Fibroblast of the conjunctiva (primary cell): ENCODE measurements at regions not wholly inside any gene's neighbourhood (a gene's known extent, or its start where the extent isn't known, plus 50 kb on each side); places are given as distances from the start of the nearest gene placed in this dataset.
"Not testable (repeated sequence)": the region's sequence is repeated elsewhere in the genome, so short reads cannot be mapped to it uniquely, and the experiment has no call there.

Source experiments
- DNase-seq: peaks from one replicate; pipeline ENCODE4 v3.0.0-alpha.2; 2010; ENCODE audit warnings: low read depth

DNA sequence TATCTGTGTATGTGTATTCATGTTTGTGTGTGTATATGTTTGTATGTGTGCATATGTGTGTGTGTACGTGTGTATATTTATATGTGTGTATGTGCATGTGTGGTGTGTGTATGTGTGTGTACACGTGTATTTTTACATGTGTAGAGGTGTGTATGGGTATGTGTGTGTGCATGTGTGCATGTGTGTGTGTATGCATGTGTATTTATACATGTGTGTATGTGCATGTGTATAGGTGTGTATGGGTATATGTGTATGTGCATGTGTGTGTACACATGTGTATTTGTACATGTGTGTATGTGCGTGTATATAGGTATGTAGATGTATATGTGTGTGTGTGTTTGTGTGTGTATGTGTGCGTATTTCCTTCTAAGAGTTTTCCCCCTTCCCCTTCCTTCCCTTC lies 207.7 kb upstream of the ATP6AP2 start:
- no peak for DNase-seq

DNA sequence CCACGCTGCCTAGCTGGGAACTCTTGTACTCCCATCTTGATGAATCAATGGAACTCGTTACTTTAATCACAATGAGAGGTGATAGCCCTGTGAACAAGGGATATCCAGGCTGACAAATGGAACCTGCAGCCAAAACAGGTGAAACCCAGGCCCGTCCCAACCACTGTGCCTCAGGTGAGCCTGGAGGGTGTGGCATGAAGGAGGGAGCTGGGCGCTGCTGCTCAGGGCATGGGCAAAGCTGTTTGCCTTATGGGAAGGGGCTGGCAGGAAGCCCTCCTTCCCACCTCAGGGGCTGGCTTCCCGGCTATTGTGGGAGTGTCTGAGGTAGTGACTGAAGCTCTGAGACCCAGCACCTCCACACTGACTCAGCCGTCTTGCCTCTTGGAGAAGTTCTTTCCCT lies 209.4 kb upstream of the ATP6AP2 start:
- DNase-seq: no peak

DNA sequence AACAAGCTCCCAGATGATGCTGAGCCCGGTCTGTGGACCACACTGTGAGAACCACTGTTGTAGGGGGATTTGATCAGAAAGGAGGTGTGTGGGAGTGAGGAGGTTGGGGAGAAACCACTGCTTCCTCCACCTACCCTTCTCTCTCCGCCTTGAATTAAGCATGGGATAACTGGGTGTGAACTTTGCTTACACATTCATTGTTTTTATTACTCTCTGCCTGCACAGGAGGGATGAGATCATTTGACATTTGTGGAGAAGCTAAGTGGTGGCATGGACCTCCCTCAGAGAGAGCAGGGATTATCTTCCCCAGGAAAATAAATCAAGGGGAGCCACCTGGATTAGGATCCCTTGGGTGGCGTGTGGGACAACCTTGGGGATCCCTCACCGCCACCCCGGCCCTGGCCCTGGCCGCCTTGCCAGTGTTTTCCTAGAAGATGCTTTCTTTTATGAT lies 212.1 kb upstream of the ATP6AP2 start:
- DNase-seq: no peak

DNA sequence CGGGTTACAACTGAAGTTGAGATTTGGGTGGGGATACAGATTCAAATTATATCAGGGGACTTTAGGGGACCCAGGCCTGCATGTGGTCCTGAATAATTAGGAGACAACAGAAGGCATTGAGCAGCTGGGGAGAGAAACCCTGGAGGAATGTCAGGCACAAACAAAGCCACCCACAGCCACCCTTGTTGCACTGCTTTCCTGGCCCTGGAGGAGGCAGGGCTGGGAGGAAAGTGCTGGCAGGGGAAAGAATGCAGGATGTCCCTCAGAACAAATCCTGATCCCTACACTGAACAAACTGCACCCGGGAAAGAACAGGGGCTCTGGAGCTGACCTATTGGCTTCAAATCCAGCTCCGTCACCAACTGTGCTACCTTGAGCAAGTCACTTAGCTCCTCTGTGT lies 214.1 kb upstream of the ATP6AP2 start:
- no peak for DNase-seq

DNA sequence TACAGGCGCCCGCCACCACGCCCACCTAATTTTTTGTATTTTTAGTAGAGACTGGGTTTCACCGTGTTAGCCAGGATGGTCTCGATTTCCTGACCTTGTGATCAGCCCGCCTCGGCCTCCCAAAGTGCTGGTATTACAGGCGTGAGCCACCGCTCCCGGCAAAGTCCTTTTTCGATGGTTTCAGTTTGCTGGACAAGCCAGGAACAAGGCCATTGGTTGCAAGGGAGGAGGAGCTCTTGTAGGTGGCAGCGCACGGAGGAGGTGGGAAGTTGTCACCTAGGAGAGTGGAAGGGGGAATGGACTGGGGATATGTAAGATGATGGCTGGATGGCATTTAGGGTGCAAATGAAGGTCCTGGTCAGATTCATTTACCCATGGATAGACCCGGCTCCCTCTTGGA lies 218.5 kb upstream of the ATP6AP2 start:
- DNase-seq: not testable (repeated sequence)

DNA sequence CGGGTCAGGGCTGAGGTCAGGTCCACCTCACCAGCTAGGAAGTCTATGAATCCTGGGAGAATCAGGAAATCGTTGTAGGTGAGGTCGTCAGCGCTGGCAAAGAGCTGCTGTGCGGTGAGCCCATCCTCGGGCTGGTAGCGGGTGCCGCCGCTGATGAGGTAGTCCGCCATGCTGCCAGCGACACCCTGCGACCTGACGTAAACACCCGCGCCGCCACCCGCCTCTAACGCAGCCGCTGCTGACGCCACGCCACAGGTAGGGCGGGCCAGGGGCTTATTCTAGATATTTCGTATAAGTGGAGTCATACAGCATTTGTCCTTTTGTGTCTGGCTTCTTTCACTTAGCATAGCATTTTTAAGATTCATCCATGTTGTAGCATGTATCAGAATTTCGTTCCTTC lies 220.2 kb upstream of the ATP6AP2 start:
- no peak for DNase-seq

DNA sequence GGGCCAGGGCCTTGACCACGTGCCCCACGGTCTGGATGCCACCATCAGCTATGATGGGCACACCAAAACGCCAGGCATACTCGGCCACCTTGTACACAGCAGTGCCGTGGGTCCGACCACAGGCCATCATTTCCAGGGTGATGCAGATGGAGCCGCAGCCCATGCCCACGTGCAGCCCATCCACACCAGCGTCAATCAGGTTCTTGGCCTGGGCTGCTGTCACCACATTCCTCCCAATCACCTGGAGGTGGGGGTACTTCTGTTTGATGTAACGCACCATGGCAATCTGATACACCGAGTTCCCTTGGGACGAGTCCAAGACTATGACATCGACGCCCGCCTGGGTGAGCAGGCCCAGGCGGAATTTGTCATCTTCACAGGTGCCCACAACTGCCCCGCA lies 221.2 kb upstream of the ATP6AP2 start:
- DNase-seq: no peak

DNA sequence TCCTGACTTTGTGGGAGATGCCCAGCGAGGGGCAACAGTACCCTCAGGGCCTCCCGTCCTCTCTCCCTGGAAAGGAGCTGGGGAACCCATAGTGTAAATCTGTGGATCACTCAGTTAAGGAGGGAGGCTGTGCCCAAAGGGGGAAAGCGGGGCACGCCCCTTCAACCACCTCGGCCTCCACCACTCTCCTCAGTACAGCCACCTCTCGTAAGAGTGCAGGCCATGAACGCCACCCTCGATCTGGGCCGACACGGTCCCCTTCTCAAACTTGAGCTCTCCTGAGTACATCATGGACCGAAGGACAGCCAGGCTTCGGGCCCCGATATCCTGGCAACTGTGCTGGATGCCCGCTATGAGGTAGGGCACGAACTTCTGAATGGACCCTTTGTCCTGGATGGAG lies 221.8 kb upstream of the ATP6AP2 start:
- no peak for DNase-seq

DNA sequence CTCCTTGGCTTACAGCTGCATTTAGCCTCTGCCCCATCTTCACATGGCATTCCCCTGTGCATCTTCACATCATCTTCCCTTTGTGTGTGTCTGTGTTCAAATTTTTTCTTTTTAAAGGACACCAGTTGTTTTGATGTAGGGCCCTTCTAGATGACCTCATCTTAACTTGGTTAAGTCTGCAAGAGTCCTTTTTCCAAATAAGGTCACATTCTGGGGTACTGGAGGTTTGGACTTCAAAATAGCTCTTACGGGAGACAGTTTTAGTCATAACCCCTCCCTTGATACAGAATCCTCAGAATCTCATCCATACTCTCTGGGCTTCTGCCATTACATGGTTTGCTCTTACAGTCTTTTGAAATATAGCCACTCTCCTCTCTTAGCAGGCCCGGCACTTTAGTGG lies 231.5 kb upstream of the ATP6AP2 start:
- DNase-seq: no peak

DNA sequence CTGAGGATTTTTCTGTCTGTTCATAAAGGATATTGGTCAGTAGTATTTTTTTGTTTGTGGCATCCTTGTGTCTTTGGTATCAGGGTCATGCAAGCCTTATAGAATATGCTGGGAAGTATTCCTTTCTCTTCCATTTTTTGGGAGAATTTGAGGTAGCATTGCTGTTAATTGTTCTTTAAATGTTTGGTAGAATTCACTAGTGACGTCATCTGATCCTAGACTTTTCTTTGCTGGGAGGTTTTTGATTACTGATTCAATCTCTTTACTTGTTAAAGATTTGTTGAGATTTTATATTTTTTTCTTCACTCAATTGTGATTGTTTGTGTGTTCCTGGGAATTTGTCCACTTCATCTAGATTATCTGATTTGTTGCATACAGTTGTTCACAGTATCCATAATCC lies 234.4 kb upstream of the ATP6AP2 start:
- DNase-seq: no peak

DNA sequence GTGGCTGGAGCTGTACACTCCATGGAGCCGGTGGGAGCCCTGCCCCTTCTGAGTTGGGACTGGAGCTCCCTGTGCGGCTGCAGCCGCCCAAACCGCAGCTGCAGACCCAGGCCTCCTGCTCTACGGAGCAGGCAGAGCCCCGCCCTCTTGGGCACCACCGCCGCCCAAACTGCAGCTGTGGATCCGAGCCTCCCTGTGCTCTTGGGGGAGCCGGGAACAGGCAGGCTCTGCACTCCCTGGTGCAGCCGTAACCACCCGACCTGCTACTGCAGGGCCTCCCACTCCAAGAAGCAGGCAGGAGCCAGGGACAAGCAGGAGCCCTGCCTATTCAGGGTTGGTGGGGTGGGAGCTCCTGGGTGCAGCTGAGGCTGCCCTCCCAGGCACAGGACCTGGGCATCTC lies 237.5 kb upstream of the ATP6AP2 start:
- no peak for DNase-seq

DNA sequence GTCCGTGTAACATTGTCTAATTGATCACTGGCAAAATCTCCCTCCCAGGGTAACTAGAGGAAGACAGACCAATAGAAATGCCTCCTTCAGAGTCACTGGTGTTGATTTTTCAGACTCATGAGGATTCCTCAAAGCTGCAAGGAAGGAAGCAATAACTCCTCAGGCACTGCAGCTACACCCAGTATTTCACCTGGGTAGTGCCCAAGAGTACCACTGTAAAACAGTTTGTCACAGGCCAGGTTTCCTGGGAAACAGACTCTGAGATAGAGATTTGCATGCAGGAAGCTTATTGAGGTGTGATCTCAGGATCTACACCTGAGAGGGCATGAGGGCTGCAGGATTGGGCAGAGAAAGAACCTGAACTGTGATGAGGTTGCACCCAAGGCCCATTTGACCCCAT lies 240.7 kb upstream of the ATP6AP2 start:
- DNase-seq: no peak

DNA sequence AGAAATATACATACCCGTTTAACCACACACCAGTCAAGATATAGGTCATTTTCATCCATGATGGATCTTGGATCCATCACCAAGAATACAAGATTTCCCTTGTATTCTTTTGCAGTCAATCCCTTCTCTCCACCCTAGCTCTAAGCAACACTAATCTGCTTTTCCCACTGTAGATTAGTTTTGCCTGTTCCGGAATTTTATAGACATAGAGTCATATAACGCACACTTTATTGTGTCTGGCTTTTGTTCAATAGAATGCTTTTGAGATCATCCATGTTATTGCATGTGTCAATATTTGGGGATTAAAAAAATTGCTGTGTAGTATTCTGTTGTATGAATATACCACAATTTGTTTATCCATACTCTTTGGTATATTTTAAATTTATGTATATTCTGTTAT lies 235.6 kb upstream of the BCOR start:
- DNase-seq: no peak

DNA sequence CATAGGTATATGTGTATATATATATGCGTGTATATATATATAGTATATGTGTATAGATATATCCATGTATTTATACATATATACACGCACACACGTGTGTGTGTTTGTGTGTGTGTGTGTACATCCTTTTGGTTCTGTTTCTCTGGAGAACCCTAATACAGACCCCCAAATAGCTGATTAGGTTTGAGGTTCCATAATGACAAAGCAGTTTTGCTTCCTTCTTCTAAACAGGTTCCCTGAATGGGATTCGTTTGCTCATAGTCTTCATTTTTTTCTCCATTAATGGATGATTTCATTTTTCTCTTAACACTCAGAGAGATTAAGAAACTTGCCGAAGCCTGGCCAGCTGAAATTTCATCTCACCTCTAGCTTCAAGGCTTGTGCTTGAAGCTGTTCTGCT lies 234.0 kb upstream of the BCOR start:
- no peak for DNase-seq

DNA sequence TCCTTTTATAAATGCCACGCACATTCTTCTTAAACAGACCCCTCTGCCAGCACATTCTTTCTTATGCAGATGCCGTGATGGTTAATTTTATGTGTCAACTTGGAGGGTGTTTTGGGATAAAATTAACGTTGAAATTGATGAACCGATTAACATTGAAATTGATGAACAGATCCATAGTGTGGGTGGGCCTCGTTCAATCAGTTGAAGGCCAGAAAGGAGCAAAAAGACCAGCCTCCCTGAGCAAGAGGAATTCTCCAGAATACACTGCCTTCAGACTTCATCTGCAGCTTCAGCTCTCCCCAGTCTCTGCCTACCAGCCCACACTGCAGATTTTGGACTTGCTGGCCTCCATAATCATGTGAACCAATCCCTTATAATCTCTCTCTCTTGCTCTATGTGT lies 233.6 kb upstream of the BCOR start:
- DNase-seq: no peak

DNA sequence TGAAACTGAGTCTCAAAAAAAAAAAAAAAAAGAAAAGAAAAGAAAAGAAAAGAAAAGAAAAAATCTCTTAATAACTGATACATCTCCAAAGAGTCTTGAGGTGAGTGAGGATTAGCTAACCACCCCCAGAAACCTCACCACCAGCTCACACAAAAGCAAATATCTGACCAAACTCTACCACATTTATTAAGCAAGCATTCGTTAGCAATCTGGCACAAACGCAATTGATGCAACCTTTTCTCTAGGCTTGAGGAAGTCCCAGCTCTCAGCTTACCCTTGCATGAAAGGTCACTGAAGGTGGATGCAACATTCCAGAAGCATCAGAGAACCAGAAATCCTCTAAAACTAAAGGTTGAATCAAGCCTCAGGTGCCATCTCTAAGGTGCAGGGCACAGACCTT lies 231.9 kb upstream of the BCOR start:
- no peak for DNase-seq

DNA sequence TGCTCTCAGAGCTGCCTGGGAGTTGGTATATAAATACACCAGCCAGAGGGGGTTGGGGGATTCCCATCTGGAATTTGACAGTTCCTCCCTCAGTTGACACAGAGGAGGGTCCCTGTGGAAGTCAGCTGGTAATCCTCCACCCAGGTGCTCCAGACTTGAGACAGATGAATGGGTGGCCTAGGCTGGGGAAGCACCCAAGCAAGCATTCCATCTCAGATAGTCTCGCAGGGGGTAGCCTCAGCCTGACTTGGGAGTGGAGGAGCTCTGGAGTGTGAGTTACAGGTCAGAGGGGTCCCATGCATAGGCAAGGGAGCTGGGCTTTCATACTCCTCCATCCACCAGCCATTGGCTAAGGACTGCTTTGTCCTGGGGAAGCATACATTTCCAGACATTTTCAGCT lies 229.3 kb upstream of the BCOR start:
- DNase-seq: no peak

DNA sequence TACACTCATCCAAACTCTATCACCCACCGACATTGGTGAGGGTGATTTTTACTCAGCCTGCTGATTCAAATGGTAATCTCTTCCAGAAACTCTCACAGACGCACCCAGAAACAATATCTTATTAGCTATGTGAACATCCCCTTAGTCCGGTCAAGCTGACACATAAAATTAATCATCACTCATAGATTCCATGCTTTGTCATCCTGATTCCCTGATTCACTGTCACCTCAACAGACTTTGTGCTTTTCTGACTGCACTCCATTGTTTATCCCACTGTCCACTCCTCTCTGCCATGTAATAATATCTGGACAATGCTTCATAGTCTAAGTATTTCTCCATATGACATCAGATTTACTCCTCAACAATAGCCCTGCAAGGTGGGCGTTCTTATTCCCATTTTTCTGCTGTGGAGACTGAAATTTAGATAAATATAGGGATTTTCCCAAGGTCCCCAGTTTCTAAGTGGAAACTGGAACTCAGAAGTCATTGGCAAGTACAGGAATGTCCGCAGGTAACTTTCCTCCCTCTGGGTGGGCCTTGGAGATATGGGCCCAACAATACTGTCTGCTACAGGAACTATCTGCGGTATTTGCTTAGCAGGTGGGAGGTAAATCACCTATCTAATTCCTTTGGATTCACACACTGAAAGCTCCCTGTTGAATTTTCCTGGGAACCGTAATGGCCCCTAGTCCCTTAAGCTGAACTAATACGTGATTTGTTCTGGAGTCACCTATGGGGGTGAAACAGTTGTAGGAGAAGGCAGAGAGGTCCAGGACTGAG lies 228.6 kb upstream of the BCOR start:
- no peak for DNase-seq

DNA sequence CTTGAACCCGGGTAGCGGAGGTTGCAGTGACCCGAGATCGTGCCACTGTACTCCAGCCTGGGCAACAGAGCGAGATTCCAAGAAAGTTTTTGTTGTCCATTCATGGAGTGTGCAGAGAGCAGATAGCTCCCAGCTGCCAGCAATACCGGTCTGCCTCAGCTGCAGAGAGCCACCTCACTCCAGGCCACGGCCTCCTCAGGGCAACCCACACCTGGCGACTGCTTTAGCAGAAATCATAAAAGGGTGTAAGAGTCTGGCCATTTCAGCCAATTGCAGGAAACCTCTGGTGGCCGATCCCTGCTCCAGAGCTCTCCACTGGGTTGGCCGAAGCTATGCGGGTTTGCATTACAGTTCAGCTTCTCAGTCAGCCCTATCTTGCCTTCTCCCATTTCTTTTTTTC lies 227.4 kb upstream of the BCOR start:
- DNase-seq: no peak

DNA sequence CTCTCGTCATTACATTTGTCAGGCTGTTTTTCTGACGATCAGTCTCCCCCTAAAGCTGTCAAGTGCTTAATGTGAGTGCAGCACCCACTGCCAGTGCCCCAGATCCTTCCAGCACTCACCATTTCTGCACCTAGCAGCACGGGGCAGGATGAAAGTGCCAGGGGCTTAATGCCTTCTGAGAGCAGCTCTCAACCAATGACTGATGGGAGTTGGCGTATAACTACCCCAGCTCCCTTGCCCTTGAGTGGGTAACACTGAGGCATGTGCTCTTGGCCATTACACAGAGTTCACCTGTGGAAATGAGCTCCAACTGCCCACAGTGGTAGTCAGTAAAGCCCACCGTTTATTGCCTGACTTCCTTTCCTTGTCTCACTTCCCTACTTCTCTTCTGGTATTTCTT lies 226.2 kb upstream of the BCOR start:
- DNase-seq: no peak

DNA sequence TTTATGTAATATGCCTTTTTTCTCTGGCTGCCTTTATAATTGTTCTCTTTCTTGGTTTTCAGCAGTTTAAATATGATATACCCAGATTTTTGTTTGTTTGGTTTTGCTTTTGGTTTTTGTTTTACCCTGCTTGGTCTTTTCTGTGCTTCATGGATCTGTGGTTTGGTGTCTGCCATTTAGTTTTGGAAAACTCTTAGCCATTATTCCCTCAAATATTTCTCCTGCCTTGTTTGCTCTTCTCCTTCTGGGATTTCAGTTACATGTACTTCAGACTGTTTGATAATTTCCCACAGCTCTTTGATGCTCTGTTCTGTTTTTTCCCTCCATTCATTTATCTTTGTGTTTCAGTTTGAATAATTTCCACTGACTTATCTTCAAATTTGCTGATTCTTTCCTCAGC lies 223.1 kb upstream of the BCOR start:
- no peak for DNase-seq

DNA sequence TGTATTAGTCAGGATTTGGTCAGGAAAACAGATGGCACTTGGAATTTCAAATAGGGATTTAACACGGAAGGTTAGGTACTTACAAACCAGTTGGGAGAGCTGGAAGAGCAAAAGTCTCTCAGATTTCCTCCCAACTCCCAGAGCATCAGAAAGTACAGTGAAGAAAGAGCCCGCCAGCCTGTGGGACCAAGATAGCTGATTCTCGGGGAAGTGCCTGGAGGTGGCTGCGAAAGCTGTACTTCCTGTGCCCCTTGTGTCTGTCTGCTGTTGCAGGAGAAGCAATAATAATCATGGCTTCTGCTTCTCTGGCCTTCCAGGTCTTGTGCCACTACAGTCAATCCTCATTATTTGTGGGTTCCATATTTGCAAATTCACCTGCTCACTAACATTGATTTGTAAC lies 221.0 kb upstream of the BCOR start:
- no peak for DNase-seq

DNA sequence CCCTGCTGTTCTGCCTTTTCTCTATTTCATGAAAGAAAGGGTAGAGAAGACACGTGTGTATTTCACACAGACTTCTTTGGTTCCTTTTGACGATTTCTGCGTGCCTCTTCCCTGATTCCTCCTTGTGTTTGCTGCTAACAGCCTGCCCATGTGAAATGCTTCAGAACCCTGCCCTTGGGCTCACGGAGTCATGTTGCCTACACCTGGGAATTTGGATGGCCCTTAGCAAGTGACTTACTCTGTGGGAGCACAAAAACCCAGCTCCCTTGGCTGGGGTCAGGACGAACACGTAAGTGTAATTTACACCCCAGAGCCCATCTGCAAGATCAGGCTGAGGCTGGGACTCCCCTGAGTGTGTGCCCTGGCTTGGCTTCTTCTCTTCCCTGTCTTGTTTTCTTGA lies 220.3 kb upstream of the BCOR start:
- DNase-seq: no peak

DNA sequence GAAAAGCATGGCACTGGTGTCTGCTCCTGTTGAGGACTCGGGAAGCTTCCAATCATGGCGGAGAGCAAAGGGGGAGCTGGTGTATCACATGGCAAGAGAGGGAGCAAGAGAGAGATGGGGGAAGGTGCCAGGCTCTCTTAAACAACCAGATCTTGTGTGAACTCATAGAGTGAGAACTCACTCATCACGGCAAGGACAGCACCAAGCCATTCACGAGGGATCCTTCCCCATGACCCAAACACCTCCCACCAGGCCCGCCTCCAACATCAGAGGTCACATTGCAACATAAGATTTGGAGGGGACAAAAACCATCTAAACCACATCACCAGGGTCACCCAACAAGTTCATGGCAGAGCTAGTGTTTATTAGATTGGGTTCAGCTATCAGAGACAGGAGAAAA lies 218.7 kb upstream of the BCOR start:
- DNase-seq: no peak

DNA sequence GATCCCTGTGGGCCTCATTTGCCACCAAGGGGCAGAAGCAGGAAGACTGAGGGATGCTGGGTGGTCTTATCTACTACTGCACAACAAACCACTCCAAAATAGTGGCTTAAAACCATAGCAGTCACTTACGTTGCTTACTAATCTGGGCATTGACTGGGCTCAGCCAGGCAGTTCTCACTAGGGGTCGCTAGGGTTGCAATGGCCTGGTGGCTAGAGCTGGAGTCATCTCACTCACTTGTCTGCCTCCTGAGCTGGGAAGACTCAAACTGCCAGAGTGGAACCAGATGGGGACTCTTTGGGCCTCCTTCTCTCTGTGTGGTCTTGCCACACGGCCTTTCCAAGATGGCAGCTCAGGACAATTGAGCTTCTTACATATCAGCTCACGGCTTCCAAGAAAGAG lies 216.3 kb upstream of the BCOR start:
- DNase-seq: no peak
